ENCODE measurements at regions not wholly inside any gene's neighbourhood (a gene's known extent, or its start where the extent isn't known, plus 50 kb on each side); places are given as distances from the start of the nearest gene placed in this dataset.
A peak's percentile ranks its signal among the peaks of the same experiment; 100 is the strongest.
"Not testable (repeated sequence)": the region's sequence is repeated elsewhere in the genome, so short reads cannot be mapped to it uniquely, and the experiment has no call there.

DNA sequence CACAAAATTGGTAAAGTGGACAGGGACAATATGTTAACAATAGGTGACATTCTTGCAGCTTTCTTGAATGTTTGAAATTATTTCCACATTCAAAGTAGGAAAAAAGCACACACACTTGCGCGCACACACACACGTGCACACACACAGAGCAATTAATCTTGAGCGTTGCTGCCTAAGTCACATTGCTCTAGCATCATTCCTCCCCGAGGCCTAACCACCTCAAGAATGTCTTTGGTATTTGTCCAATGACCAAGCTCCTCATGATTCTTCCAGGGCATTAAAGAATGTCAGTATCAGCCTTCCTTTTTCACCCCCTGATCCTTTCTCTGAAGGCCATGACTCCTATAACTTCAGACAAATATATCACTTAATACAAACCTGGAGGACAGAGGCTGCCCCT lies 198.1 kb downstream of the NPR3 start:
- DNase-seq (ENCODE audit: low read depth): no peak
- TF ChIP-seq, protein P1, sequence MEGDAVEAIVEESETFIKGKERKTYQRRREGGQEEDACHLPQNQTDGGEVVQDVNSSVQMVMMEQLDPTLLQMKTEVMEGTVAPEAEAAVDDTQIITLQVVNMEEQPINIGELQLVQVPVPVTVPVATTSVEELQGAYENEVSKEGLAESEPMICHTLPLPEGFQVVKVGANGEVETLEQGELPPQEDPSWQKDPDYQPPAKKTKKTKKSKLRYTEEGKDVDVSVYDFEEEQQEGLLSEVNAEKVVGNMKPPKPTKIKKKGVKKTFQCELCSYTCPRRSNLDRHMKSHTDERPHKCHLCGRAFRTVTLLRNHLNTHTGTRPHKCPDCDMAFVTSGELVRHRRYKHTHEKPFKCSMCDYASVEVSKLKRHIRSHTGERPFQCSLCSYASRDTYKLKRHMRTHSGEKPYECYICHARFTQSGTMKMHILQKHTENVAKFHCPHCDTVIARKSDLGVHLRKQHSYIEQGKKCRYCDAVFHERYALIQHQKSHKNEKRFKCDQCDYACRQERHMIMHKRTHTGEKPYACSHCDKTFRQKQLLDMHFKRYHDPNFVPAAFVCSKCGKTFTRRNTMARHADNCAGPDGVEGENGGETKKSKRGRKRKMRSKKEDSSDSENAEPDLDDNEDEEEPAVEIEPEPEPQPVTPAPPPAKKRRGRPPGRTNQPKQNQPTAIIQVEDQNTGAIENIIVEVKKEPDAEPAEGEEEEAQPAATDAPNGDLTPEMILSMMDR (IDR thresholded peaks at IDR 0.05; ENCODE audit: insufficient read depth, low read depth, low read length, missing control alignments): no peak
- H3K4me3 ChIP-seq (ENCODE audit: low read length): no peak overlapping the region

DNA sequence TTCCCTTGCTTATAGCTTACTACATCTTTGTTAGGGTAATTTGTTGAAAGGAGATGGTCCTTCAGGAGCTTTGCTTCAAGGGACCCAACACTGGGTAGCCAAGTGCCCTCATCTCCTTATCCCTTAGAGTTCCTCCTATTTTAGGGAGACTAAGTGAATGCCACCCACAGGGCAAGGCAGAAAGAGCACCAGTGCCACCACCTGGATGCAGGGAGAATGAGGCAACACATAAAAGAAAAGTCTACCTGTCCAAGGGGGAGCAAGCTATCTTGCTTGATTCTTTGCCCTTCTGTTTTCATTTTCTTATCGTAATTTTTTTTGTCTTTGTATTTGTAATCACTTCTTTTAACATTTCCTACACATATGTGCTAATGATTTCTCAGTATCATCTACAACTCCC lies 205.5 kb downstream of the NPR3 start:
- no peak overlapping the region for H3K4me3 ChIP-seq (ENCODE audit: low read length)
- peak; percentile 76 for DNase-seq (ENCODE audit: low read depth)
- TF ChIP-seq, protein P1 (IDR thresholded peaks at IDR 0.05; ENCODE audit: insufficient read depth, low read depth, low read length, missing control alignments): peak; percentile 97

DNA sequence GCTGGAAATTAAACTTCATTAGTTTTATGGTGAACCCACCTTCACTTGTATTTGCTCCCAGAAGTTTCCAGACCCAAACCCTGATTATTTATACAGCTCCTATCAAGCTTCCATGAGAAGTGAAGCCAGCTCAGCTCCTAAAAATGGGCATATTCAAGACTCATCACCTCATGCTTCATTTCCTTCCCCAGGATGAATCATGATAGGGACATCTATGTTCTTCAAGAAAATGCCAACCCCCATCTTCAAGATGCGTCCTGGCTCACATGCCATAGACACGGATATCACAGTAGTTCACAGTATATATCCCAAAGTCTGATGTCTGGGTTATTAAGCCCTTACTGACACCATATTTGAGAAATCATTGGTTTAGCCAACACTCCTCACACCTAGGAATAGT lies 217.6 kb downstream of the NPR3 start:
- peak; percentile 28 for DNase-seq (ENCODE audit: low read depth)
- H3K4me3 ChIP-seq (ENCODE audit: low read length): no peak overlapping the region
- TF ChIP-seq, protein P1 (IDR thresholded peaks at IDR 0.05; ENCODE audit: insufficient read depth, low read depth, low read length, missing control alignments): no peak

DNA sequence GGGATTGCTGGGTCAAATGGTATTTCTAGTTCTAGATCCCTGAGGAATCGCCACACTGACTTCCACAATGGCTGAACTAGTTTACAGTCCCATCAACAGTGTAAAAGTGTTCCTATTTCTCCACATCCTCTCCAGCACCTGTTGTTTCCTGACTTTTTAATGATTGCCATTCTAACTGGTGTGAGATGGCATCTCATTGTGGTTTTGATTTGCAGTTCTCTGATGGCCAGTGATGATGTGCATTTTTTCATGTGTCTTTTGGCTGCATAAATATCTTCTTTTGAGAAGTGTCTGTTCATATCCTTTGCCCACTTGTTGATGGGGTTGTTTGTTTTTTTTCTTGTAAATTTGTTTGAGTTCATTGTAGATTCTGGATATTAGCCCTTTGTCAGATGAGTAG lies 220.3 kb downstream of the NPR3 start:
- DNase-seq (ENCODE audit: low read depth); H3K4me3 ChIP-seq (ENCODE audit: low read length): not testable (repeated sequence)

DNA sequence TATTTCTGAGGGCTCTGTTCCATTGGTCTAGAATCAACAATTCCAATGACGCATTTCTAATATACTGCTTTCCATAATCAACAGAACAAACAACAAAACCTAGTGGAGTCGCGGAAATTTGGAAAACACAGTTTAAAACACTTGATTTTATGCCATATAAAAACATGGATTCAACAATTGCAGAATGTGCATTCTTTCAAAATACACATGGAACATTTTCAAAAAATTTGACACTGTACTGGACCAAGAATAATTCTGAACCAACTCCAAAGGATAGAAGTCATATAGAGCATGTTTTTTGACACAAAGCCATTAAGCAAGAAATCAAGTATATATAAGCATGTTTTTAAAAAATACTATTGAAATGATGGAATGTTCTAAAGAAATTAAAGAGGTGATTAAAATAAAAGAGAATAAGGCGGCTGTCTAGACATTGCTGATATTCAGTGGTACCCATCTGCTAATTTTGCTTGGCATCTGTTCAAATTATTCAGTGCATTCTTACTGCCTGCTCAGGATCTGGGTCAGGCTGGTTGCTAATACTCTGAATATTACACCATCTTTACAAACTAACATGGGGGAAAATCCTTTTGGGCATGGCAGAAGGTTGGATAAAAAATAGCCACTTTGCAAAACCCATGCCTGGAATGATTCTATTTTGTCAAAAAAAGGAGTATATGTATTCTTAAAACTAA lies 221.3 kb downstream of the NPR3 start:
- TF ChIP-seq, protein P1 (IDR thresholded peaks at IDR 0.05; ENCODE audit: insufficient read depth, low read depth, low read length, missing control alignments): no peak
- no peak for DNase-seq (ENCODE audit: low read depth)
- no peak overlapping the region for H3K4me3 ChIP-seq (ENCODE audit: low read length)

DNA sequence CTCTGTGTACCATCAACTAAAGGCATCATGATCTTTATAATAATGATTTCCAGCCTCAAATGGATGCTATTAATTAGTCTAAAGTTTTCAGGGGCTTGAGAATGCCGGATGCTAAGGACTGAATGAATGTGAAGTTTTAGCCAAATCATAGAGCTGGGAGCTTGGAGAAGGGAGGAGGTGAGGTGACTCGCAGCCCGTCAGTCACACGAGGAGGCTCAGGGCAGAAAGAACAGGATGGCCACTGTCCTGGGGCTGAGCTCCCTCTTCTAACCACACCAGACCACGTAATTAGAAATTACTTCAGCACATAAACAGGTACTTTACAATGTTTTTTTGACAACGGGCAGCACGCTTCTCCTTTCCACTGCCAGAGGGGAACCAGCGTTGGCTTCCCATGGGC lies 222.6 kb downstream of the NPR3 start:
- TF ChIP-seq, protein P1 (IDR thresholded peaks at IDR 0.05; ENCODE audit: insufficient read depth, low read depth, low read length, missing control alignments): no peak
- no peak for DNase-seq (ENCODE audit: low read depth)

DNA sequence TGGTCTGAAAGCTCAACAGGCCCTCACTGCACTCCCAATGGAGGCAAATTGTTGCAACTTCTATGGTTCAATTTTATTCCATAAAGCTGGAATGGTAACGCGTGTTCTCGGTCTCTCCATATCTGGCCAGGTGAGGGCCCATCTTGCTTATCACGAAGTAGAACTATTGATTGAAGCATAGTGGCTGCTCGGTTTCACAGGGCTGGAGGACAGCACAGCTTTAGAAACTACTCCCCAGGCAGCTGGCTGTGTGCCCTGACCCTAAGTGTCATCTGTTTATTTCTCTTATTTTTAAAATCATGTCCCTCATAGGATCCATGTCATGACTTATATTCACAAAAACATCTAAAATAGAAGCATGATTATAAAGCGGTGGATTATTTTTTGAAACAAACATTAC lies 223.4 kb downstream of the NPR3 start:
- TF ChIP-seq, protein P1 (IDR thresholded peaks at IDR 0.05; ENCODE audit: insufficient read depth, low read depth, low read length, missing control alignments): no peak
- H3K4me3 ChIP-seq (ENCODE audit: low read length): no peak overlapping the region
- DNase-seq (ENCODE audit: low read depth): no peak

More for the DNA sequence above, 222.6 kb downstream of the NPR3 start:
- no peak overlapping the region for H3K4me3 ChIP-seq (ENCODE audit: low read length)

Data from epithelial cell of esophagus (primary cell).